ENCODE measurements at regions not wholly inside any gene's neighbourhood (a gene's known extent, or its start where the extent isn't known, plus 50 kb on each side); places are given as distances from the start of the nearest gene placed in this dataset.

DNA sequence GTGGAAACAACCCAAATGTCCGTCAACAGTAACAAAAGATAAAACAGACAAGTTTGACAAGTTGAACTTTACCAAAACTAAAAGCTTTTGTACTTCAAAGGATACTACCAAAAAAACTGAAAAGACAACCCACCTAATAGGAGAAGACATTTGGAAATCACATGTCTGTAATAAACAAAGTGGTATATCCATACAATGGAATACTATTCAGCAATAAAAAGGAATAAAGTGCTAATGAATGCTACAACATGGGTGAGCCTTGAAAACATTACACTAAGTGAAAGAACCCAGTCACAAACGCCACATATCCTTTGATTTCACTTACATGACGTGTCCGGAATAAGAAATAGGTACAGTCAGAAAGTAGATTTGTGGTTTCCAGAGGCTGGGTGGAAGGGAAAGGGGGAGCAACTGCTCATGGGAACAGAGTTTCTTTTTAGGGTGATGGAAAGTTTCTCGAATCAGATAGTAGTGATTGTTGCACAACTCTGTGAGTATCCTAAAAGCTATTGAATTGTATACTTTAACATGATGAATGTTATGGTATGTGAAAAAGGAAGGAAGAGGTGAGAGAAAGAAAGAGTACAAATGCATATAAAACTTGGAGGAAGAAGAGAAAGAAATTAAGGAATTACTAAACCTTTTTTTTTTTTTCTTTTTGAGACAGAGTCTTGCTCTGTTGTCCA, 72.7 kb upstream of the ABHD2 start:
- TF ChIP-seq POLR2A (IDR thresholded peaks at IDR 0.05): no peak
- TF ChIP-seq, protein P1, sequence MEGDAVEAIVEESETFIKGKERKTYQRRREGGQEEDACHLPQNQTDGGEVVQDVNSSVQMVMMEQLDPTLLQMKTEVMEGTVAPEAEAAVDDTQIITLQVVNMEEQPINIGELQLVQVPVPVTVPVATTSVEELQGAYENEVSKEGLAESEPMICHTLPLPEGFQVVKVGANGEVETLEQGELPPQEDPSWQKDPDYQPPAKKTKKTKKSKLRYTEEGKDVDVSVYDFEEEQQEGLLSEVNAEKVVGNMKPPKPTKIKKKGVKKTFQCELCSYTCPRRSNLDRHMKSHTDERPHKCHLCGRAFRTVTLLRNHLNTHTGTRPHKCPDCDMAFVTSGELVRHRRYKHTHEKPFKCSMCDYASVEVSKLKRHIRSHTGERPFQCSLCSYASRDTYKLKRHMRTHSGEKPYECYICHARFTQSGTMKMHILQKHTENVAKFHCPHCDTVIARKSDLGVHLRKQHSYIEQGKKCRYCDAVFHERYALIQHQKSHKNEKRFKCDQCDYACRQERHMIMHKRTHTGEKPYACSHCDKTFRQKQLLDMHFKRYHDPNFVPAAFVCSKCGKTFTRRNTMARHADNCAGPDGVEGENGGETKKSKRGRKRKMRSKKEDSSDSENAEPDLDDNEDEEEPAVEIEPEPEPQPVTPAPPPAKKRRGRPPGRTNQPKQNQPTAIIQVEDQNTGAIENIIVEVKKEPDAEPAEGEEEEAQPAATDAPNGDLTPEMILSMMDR (IDR thresholded peaks at IDR 0.05): no peak
- TF ChIP-seq EP300 (IDR thresholded peaks at IDR 0.05): no peak
